ENCODE measurements at regions not wholly inside any gene's neighbourhood (a gene's known extent, or its start where the extent isn't known, plus 50 kb on each side); places are given as distances from the start of the nearest gene placed in this dataset.

- intact Hi-C loops (cut with DNase I; ENCODE audit: low total_unique reads): no loop called here
- no peak for DNase-seq (ENCODE audit: low spot score in 2 of 2)
- no peak overlapping the region for H3K4me3 ChIP-seq (ENCODE audit: low read depth, poor library complexity, severe bottlenecking)
- whole genome bisulfite sequencing, 2 donors: 42 to 44% methylated on average over 1 of the region's 1 CpG
- TF ChIP-seq POLR2A (IDR thresholded peaks at IDR 0.05) (no peak), CTCF (IDR thresholded peaks at IDR 0.05) (no peak)
Measured at GRCh38 chr18:67924656-67925055, 408.1 kb upstream of the DSEL start.

- DNase-seq (ENCODE audit: low spot score in 2 of 2): no peak
- 84 to 85% methylated on average over 1 of the region's 1 CpG for WGBS, 2 donors
- intact Hi-C loops (cut with DNase I; ENCODE audit: low total_unique reads): no loop called here
- TF ChIP-seq POLR2A (IDR thresholded peaks at IDR 0.05) (no peak), CTCF (IDR thresholded peaks at IDR 0.05) (no peak)
- H3K4me3 ChIP-seq (ENCODE audit: low read depth, poor library complexity, severe bottlenecking): no peak overlapping the region
Measured at GRCh38 chr18:67919316-67919715, 402.8 kb upstream of the DSEL start.

GRCh38 chr18:67916097-67916496 is 399.6 kb upstream of the DSEL start:
- H3K4me3 ChIP-seq (ENCODE audit: low read depth, poor library complexity, severe bottlenecking): no peak overlapping the region
- TF ChIP-seq CTCF (IDR thresholded peaks at IDR 0.05) (no peak), POLR2A (IDR thresholded peaks at IDR 0.05) (no peak)
- no peak for DNase-seq (ENCODE audit: low spot score in 2 of 2)
- 61 to 70% methylated on average over 7 of the region's 7 CpGs for WGBS, 2 donors
- intact Hi-C loops (cut with DNase I; ENCODE audit: low total_unique reads): no loop called here

- no peak for DNase-seq (ENCODE audit: low spot score in 2 of 2)
- intact Hi-C loops (cut with DNase I; ENCODE audit: low total_unique reads): no loop called here
- H3K4me3 ChIP-seq (ENCODE audit: low read depth, poor library complexity, severe bottlenecking): no peak overlapping the region
- TF ChIP-seq CTCF (IDR thresholded peaks at IDR 0.05): no peak
- no peak for TF ChIP-seq POLR2A (IDR thresholded peaks at IDR 0.05)
- 46 to 54% methylated on average over 1 of the region's 1 CpG for WGBS, 2 donors
Measured at GRCh38 chr18:67913040-67913439, 396.5 kb upstream of the DSEL start.

- DNase-seq (ENCODE audit: low spot score in 2 of 2): no peak
- 88 to 90% methylated on average over 5 of the region's 5 CpGs for WGBS, 2 donors
- no peak overlapping the region for H3K4me3 ChIP-seq (ENCODE audit: low read depth, poor library complexity, severe bottlenecking)
- TF ChIP-seq POLR2A (IDR thresholded peaks at IDR 0.05): no peak
- no peak for TF ChIP-seq CTCF (IDR thresholded peaks at IDR 0.05)
- intact Hi-C loops (cut with DNase I; ENCODE audit: low total_unique reads): no loop called here
Measured at GRCh38 chr18:67901573-67901972, 385.1 kb upstream of the DSEL start.

GRCh38 chr18:67896451-67896850 is 379.9 kb upstream of the DSEL start:
- 59 to 72% methylated on average over 1 of the region's 1 CpG for WGBS, 2 donors
- no peak for DNase-seq (ENCODE audit: low spot score in 2 of 2)
- TF ChIP-seq CTCF (IDR thresholded peaks at IDR 0.05): no peak
- no peak for TF ChIP-seq POLR2A (IDR thresholded peaks at IDR 0.05)
- no peak overlapping the region for H3K4me3 ChIP-seq (ENCODE audit: low read depth, poor library complexity, severe bottlenecking)
- intact Hi-C loops (cut with DNase I; ENCODE audit: low total_unique reads): no loop called here
